MV-4-11 (cell line): ENCODE measurements at regions not wholly inside any gene's neighbourhood (a gene's known extent, or its start where the extent isn't known, plus 50 kb on each side); places are given as distances from the start of the nearest gene placed in this dataset.
A peak's percentile ranks its signal among the peaks of the same experiment; 100 is the strongest.

ENCODE experiments used
- DNase-seq: peaks from one replicate; lab custom pipeline; 2025; lab: John Stamatoyannopoulos, UW

GRCh38 chr10:2020836-2021235 lies 283.5 kb upstream of the ADARB2 start:
- DNase-seq = peak; percentile 93

- no peak for DNase-seq
These were observed 282.5 kb upstream of the ADARB2 start for GRCh38 chr10:2019803-2020202.

- DNase-seq = no peak
These were observed 282.0 kb upstream of the ADARB2 start for GRCh38 chr10:2019281-2019680.

GRCh38 chr10:2014541-2014940 lies 277.2 kb upstream of the ADARB2 start:
- no peak for DNase-seq

GRCh38 chr10:2012209-2012608 lies 274.9 kb upstream of the ADARB2 start:
- DNase-seq = no peak

- no peak for DNase-seq
These were observed 273.9 kb upstream of the ADARB2 start for GRCh38 chr10:2011106-2011716.

- no peak for DNase-seq
These were observed 268.2 kb upstream of the ADARB2 start for GRCh38 chr10:2005546-2005945.

- no peak for DNase-seq
These were observed 255.6 kb upstream of the ADARB2 start for GRCh38 chr10:1992930-1993329.

- DNase-seq = no peak
These were observed 251.8 kb upstream of the ADARB2 start for GRCh38 chr10:1989090-1989489.

GRCh38 chr10:1981976-1982375 lies 244.7 kb upstream of the ADARB2 start:
- no peak for DNase-seq

GRCh38 chr10:1980459-1980858 lies 243.1 kb upstream of the ADARB2 start:
- no peak for DNase-seq

- DNase-seq = no peak
These were observed 241.3 kb upstream of the ADARB2 start for GRCh38 chr10:1978584-1978983.

GRCh38 chr10:1977461-1977860 lies 240.1 kb upstream of the ADARB2 start:
- no peak for DNase-seq

GRCh38 chr10:1972406-1972805 lies 235.1 kb upstream of the ADARB2 start:
- DNase-seq = peak; percentile 44

GRCh38 chr10:1968257-1969033 lies 231.1 kb upstream of the ADARB2 start:
- DNase-seq = no peak

- no peak for DNase-seq
These were observed 229.5 kb upstream of the ADARB2 start for GRCh38 chr10:1966712-1967376.

GRCh38 chr10:1964476-1964875 lies 227.2 kb upstream of the ADARB2 start:
- DNase-seq = no peak

- peak; percentile 85 for DNase-seq
These were observed 226.0 kb upstream of the ADARB2 start for GRCh38 chr10:1963341-1963740.

GRCh38 chr10:1961989-1962388 lies 224.7 kb upstream of the ADARB2 start:
- no peak for DNase-seq

GRCh38 chr10:1960982-1961381 lies 223.7 kb upstream of the ADARB2 start:
- peak; percentile 73 for DNase-seq

GRCh38 chr10:1957057-1957456 lies 219.7 kb upstream of the ADARB2 start:
- peak; percentile 57 for DNase-seq

- no peak for DNase-seq
These were observed 217.0 kb upstream of the ADARB2 start for GRCh38 chr10:1954300-1954699.
